GM13976 (cell line): ENCODE measurements at regions not wholly inside any gene's neighbourhood (a gene's known extent, or its start where the extent isn't known, plus 50 kb on each side); places are given as distances from the start of the nearest gene placed in this dataset.

ENCODE experiments used
- DNase-seq: peaks from one replicate; pipeline ENCODE4 v3.0.0; 2012; ENCODE audit warnings: low spot score
- in situ Hi-C: fragments of 300-500 bp; cut with MboI; formaldehyde crosslinking; loops from one replicate; pipeline ENCODE4 v1.12.0; 2022; ENCODE audit warnings: low sequenced_read_pairs, mixed read lengths, inconsistent platforms; ENCODE audit not compliant: unreplicated experiment
- TF ChIP-seq, protein P1 (sequence below): IDR thresholded peaks from 2 replicates; pipeline ENCODE4 v1.5.1; 2012; ENCODE audit warnings: borderline replicate concordance, mild to moderate bottlenecking; ENCODE audit not compliant: insufficient read depth; ENCODE audit errors: extremely low read depth, missing control alignments, control extremely low read depth

DNA sequence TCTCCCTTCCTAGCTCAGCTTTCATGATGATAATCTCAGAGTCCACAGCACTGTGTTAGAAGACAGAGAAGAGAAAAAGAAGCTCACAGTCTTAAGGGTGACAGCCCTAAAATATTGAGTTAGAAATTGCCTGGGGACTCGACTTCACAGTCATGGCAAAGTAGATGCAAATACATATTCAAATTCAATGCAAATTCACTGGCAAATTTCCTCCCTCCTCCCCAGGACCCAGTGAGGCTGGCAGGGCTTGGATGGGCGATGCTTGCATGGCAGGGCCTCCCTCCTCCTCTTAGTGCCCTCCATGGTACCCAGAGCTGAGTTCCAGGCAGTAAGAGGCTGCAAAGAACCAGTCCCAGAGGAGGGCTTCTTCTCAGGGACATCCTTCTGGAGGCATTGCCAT lies 115.6 kb upstream of the UQCRFS1 start:
- DNase-seq: no peak
- TF ChIP-seq, protein P1, sequence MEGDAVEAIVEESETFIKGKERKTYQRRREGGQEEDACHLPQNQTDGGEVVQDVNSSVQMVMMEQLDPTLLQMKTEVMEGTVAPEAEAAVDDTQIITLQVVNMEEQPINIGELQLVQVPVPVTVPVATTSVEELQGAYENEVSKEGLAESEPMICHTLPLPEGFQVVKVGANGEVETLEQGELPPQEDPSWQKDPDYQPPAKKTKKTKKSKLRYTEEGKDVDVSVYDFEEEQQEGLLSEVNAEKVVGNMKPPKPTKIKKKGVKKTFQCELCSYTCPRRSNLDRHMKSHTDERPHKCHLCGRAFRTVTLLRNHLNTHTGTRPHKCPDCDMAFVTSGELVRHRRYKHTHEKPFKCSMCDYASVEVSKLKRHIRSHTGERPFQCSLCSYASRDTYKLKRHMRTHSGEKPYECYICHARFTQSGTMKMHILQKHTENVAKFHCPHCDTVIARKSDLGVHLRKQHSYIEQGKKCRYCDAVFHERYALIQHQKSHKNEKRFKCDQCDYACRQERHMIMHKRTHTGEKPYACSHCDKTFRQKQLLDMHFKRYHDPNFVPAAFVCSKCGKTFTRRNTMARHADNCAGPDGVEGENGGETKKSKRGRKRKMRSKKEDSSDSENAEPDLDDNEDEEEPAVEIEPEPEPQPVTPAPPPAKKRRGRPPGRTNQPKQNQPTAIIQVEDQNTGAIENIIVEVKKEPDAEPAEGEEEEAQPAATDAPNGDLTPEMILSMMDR: no peak
- in situ Hi-C loops: no loop called here

DNA sequence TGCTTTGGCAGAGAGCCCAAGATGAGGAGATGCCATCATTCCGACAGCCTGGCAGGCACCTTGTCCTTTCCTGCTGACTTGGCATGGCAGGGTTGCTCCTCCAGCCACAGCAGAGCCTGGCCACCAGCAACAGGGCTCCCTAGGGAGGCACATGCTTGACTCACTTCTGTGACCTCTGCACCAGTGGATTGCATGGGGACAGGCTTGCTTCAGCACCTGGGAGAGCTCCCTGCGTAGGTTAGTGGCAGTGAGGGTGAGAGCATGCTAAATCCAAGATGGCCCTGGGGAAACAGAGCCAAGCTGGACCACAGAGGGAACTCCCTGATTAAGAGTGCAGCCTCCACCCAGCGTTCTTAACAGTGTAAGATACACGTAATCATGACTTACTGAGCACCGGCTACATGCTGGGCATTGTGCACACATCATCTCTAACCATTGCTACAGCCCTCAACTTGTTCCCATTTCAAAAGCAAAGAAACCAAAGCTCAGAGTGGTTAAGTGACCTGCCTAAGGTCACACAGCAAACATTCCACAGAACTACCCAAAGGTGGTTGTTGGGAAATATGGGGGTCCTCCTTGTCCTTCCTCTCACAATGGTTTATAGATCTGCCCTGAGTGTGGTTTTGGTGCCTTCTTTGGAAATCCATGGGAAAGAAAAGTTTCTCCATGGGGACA lies 116.6 kb upstream of the UQCRFS1 start:
- TF ChIP-seq, protein P1: no peak
- DNase-seq: no peak
- in situ Hi-C loops: no loop called here

DNA sequence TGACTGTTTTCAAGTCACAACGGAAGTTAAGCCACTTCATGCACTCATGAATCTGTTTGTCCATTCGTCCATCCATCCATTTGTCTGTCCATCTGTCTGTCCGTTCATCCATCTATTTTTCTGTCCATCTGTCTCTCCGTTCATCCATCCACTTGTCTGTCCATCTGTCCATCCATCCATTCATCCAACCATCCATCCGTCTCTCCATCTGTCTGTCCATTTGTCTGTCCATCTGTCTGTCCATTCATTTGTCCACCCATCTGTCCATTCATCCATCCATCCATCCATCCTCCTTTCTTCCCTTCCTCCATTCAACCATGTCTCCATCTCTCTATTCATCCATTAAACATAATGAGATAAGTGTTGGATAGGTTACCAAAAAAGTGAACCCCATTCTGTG lies 123.5 kb upstream of the UQCRFS1 start:
- TF ChIP-seq, protein P1: no peak
- in situ Hi-C loops: no loop called here
- DNase-seq: no peak

DNA sequence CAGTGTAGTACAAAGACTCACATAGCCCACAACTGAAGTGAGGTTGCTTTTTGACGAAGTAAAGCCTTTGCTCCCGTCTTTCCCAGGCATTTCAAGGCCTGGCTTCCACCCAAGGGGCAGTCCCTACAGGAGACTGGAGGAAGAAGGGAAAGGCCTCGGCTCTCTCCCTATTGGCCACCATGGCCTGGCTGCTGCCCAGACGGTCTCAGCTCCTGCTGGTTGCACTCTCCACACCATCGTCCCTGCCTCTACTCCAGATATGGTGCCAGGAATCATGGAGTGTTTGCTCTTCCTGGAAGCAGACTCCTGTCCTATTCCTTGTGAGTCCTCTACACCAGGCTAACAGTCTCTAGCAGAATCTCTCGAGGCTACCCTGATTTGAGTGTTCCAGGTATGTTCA lies 124.1 kb upstream of the UQCRFS1 start:
- in situ Hi-C loops: no loop called here
- DNase-seq: no peak
- TF ChIP-seq, protein P1: no peak

DNA sequence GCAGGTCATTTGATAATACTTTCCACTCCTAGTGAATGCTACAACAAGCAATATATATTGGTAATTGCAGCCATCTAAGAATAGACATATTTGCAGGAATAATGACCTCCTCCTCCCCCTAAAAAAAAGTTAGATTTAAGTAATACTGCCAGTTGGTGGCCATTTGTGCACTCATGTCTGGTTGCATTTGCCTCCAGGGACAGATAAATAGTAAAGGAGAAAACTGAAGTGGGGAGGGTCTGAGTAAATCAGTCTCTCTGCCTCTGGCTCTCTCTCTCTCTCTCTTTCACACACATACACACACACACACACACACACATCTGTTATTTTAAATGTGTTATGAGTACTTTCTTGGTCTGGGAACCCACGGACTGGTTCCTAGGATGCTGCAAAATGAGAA lies 125.5 kb upstream of the UQCRFS1 start:
- in situ Hi-C loops: no loop called here
- TF ChIP-seq, protein P1: no peak
- DNase-seq: no peak

DNA sequence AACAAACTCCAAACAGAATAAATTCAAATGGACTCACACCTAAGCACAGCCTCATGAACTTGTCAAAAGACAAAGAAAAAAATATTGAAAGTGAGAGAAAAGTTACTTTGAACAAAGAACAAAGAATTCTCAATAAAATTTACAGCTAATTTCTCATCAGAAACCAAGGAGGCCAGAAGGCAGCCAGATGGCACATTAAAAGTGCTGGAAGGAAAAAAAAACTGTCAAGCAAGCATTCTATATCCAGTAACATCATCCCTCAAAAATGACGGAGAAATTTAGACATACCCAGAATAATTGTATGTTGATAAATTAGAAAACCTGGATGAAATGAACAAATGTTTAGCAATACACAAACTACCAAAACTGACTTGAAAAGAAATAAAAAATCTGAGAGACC lies 129.8 kb upstream of the UQCRFS1 start:
- TF ChIP-seq, protein P1: no peak
- no peak for DNase-seq
- in situ Hi-C loops: no loop called here
